Ovary (tissue), 7 donors: ENCODE measurements at regions not wholly inside any gene's neighbourhood (a gene's known extent, or its start where the extent isn't known, plus 50 kb on each side); places are given as distances from the start of the nearest gene placed in this dataset.

Experiments
- DNase-seq, 5 donors: peaks; one replicate each; pipeline ENCODE4 v3.0.0-alpha.2; 2019 to 2020
- H3K27ac ChIP-seq, 2 donors: fragments of 200-600 bp; one replicate each; pipeline versions ENCODE4 v1.5.1 to v1.8.0; 2019 to 2022
- H3K27me3 ChIP-seq: fragments of 200-600 bp; one replicate; pipeline ENCODE4 v1.8.0; 2022
- H3K36me3 ChIP-seq: fragments of 200-600 bp; sonication (generic); one replicate; pipeline ENCODE4 v1.5.1; 2019
- H3K4me1 ChIP-seq: one replicate; pipeline ENCODE4 v1.8.1; 2013; ENCODE audit warnings: mild to moderate bottlenecking, moderate library complexity; ENCODE audit not compliant: insufficient read depth
- H3K4me3 ChIP-seq: fragments of 200-600 bp; sonication (generic); one replicate; pipeline ENCODE4 v1.5.1; 2017
- H3K9me3 ChIP-seq, 2 donors: fragments of 200-600 bp in 1 of 2; sonication (generic) in 1 of 2; one replicate each; pipeline versions ENCODE4 v1.5.1 to v1.8.1; 2013 to 2019; ENCODE audit warnings: mild to moderate bottlenecking in 1 of 2, moderate library complexity in 1 of 2
- CTCF ChIP-seq, 3 donors: fragments of 450-650 bp in 2 of 3; fragments of 200-600 bp in 1 of 3; IDR thresholded peaks; one replicate each; pipeline versions ENCODE4 v1.5.1 to v1.8.0; 2016 to 2022; ENCODE audit warnings: antibody characterized with exemption in 3 of 3, mild to moderate bottlenecking in 1 of 3
- EP300 ChIP-seq: sonication (generic); formaldehyde crosslinking; IDR thresholded peaks from one replicate; pipeline ENCODE4 v1.6.1; 2017; ENCODE audit warnings: antibody characterized with exemption
- POLR2A ChIP-seq: fragments of 450-650 bp; IDR thresholded peaks from one replicate; pipeline ENCODE4 v1.6.1; 2017; ENCODE audit warnings: antibody characterized with exemption, mild to moderate bottlenecking, moderate library complexity
- WGBS, 3 donors: extraction: QIAGEN DNeasy Blood & Tissue Kit in 1 of 3; methylation state at CpG; one replicate each; pipeline versions ENCODE4 v1.1.5 to v1.1.7; 2013 to 2017; 5-methylcytosine and 5-hydroxymethylcytosine counted together
- intact Hi-C, 4 donors: fragments of 100-400 bp; cut with DNase I; formaldehyde crosslinking; loops; one replicate each; pipeline versions ENCODE4 v1.11.0 to v1.15.1; 2022 to 2023
- donor health status: DM: no; HTN: no; CAD: no; lungs with moderate emphysema.
- donor health status: DM: no; HTN: no; CAD: no.
- donor health status: Bipolar disorder and iron deficiency.
- donor health status: DM: no; HTN: no; CAD: no.
- donor health status: DM: yes; HTN: yes; CAD: no.

- TF ChIP-seq POLR2A (no peak), EP300 (no peak), CTCF (IDR thresholded peaks at IDR 0.05) (no peak)
- no peaks in the 10 kb centered on the region for H3K9me3 ChIP-seq
- no peak overlapping the region for H3K4me3 ChIP-seq
- no peaks in the 10 kb centered on the region for H3K27me3 ChIP-seq
- 73 to 78% (median 74%) methylated on average over 7 of the region's 7 CpGs for WGBS, 3 donors
- no peak overlapping the region for H3K27ac ChIP-seq
- H3K36me3 ChIP-seq = no peaks in the 10 kb centered on the region
- no peak for DNase-seq
- H3K4me1 ChIP-seq = no peaks in the 10 kb centered on the region
- intact Hi-C loops = no loop called here
Measured at GRCh38 chr1:240712014-240712731, 100.2 kb upstream of the GREM2 start.

- TF ChIP-seq CTCF (IDR thresholded peaks at IDR 0.05) (no peak), POLR2A (no peak), EP300 (no peak)
- no peak overlapping the region for H3K4me3 ChIP-seq
- 93 to 96% (median 93%) methylated on average over 9 of the region's 9 CpGs for WGBS, 3 donors
- H3K27ac ChIP-seq = no peak overlapping the region
- intact Hi-C loops = no loop called here
- H3K9me3 ChIP-seq = no peaks in the 10 kb centered on the region
- H3K36me3 ChIP-seq = no peaks in the 10 kb centered on the region
- H3K27me3 ChIP-seq = no peaks in the 10 kb centered on the region
- H3K4me1 ChIP-seq = no peaks in the 10 kb centered on the region
- no peak for DNase-seq
Measured at GRCh38 chr1:240711020-240711419, 99.1 kb upstream of the GREM2 start.

GRCh38 chr1:240709676-240710075, 97.7 kb upstream of the GREM2 start:
- H3K27ac ChIP-seq = no peak overlapping the region
- no peaks in the 10 kb centered on the region for H3K27me3 ChIP-seq

GRCh38 chr1:240706150-240706935, 94.4 kb upstream of the GREM2 start:
- H3K4me3 ChIP-seq = no peak overlapping the region
- H3K4me1 ChIP-seq = no peaks in the 10 kb centered on the region
- H3K36me3 ChIP-seq = no peaks in the 10 kb centered on the region
- intact Hi-C loops = no loop called here
- no peak for DNase-seq
- TF ChIP-seq CTCF (IDR thresholded peaks at IDR 0.05) (no peak), POLR2A (no peak), EP300 (no peak)
- H3K27ac ChIP-seq = no peak overlapping the region
- 36 to 44% (median 38%) methylated on average over 7 of the region's 7 CpGs for WGBS, 3 donors
- H3K9me3 ChIP-seq = no peaks in the 10 kb centered on the region
- no peaks in the 10 kb centered on the region for H3K27me3 ChIP-seq

More at GRCh38 chr1:240709676-240710075, 97.7 kb upstream of the GREM2 start:
- TF ChIP-seq CTCF (IDR thresholded peaks at IDR 0.05) (no peak), EP300 (no peak), POLR2A (no peak)
- H3K4me3 ChIP-seq = no peak overlapping the region
- no peaks in the 10 kb centered on the region for H3K36me3 ChIP-seq
- intact Hi-C loops = no loop called here
- DNase-seq = no peak
- 24 to 52% (median 26%) methylated on average over 6 of the region's 6 CpGs for whole genome bisulfite sequencing, 3 donors
- no peaks in the 10 kb centered on the region for H3K4me1 ChIP-seq
- H3K9me3 ChIP-seq = no peaks in the 10 kb centered on the region
